Naive thymus-derived CD4-positive, alpha-beta T cell (primary cell): ENCODE measurements at regions not wholly inside any gene's neighbourhood (a gene's known extent, or its start where the extent isn't known, plus 50 kb on each side); places are given as distances from the start of the nearest gene placed in this dataset.

Experiments used
- ATAC-seq: fragments of 150-1000 bp; cut with Tn5 transposase; 2 replicates; pipeline ENCODE4 v1.10.0; 2021; ENCODE audit warnings: mild to moderate bottlenecking, moderate library complexity
- CTCF ChIA-PET: fragments of 350-600 bp; sonication (Branson Sonifier 250); formaldehyde crosslinking; loops from one replicate; lab custom pipeline; 2021; ENCODE audit warnings: antibody characterized with exemption; lab: Charles Lee
- POLR2A ChIA-PET: fragments of 350-600 bp; sonication (Branson Sonifier 250); formaldehyde crosslinking; loops from one replicate; lab custom pipeline; 2021; ENCODE audit warnings: antibody characterized with exemption, inconsistent platforms; lab: Charles Lee
- DNase-seq, 9 donors: peaks; one replicate each; pipeline versions ENCODE4 v3.0.0 to v3.0.0-alpha.2; 2020 to 2022; ENCODE audit warnings: mixed read lengths in 1 of 9
- H3K27ac ChIP-seq: one replicate; pipeline ENCODE4 v1.7.0; 2013; ENCODE audit warnings: mild to moderate bottlenecking, low read depth, low read length, moderate library complexity
- H3K27me3 ChIP-seq, 2 donors: one replicate each; pipeline ENCODE4 v1.7.0; 2013; ENCODE audit warnings: low read length in 2 of 2, mild to moderate bottlenecking in 2 of 2, moderate library complexity in 2 of 2; ENCODE audit not compliant: control insufficient read depth in 2 of 2, insufficient read depth in 2 of 2
- H3K36me3 ChIP-seq, 3 experiments: 1 replicate in 2 of 3; 2 replicates in 1 of 3; pipeline ENCODE4 v1.7.0; 2013; ENCODE audit warnings: low read length in 3 of 3, mild to moderate bottlenecking in 3 of 3, moderate library complexity in 1 of 3; ENCODE audit not compliant: insufficient read depth in 3 of 3, control insufficient read depth in 2 of 3
- H3K4me1 ChIP-seq, 2 donors: one replicate each; pipeline ENCODE4 v1.7.0; 2013; ENCODE audit warnings: low read length in 2 of 2, mild to moderate bottlenecking in 2 of 2, moderate library complexity in 1 of 2; ENCODE audit not compliant: control insufficient read depth in 2 of 2, insufficient read depth in 2 of 2
- H3K4me3 ChIP-seq: 2 replicates; pipeline ENCODE4 v1.7.0; 2013; ENCODE audit warnings: mild to moderate bottlenecking, low read length
- H3K9me3 ChIP-seq, 3 experiments: 1 replicate in 2 of 3; 2 replicates in 1 of 3; pipeline ENCODE4 v1.7.0; 2013; ENCODE audit warnings: low read length in 3 of 3; ENCODE audit not compliant: control insufficient read depth in 2 of 3
- H3K27ac Mint-ChIP-seq, 9 donors: one replicate each; pipeline ENCODE4 v1.8.0; 2020 to 2022; ENCODE audit warnings: mixed read lengths in 9 of 9, mild to moderate bottlenecking in 8 of 9, moderate library complexity in 5 of 9, inconsistent platforms in 2 of 9
- H3K27me3 Mint-ChIP-seq, 5 donors: one replicate each; pipeline ENCODE4 v1.8.0; 2021 to 2022; ENCODE audit warnings: mixed read lengths in 5 of 5, mild to moderate bottlenecking in 1 of 5
- H3K36me3 Mint-ChIP-seq, 5 donors: one replicate each; pipeline ENCODE4 v1.8.0; 2020 to 2022; ENCODE audit warnings: mixed read lengths in 5 of 5, mild to moderate bottlenecking in 3 of 5, inconsistent platforms in 1 of 5
- H3K4me1 Mint-ChIP-seq, 7 donors: one replicate each; pipeline ENCODE4 v1.8.0; 2020 to 2022; ENCODE audit warnings: mixed read lengths in 7 of 7, mild to moderate bottlenecking in 3 of 7, inconsistent platforms in 1 of 7
- H3K4me3 Mint-ChIP-seq, 10 donors: one replicate each; pipeline ENCODE4 v1.8.0; 2020 to 2022; ENCODE audit warnings: mild to moderate bottlenecking in 10 of 10, mixed read lengths in 10 of 10, moderate library complexity in 6 of 10, inconsistent platforms in 2 of 10
- H3K9me3 Mint-ChIP-seq, 11 donors: one replicate each; pipeline ENCODE4 v1.8.0; 2020 to 2022; ENCODE audit warnings: mixed read lengths in 11 of 11, mild to moderate bottlenecking in 4 of 11, inconsistent platforms in 1 of 11, moderate library complexity in 1 of 11
- intact Hi-C, 2 donors: fragments of 100-400 bp; cut with micrococcal nuclease; formaldehyde crosslinking; loops; one replicate each; pipeline ENCODE4 v1.15.1; 2023

DNA sequence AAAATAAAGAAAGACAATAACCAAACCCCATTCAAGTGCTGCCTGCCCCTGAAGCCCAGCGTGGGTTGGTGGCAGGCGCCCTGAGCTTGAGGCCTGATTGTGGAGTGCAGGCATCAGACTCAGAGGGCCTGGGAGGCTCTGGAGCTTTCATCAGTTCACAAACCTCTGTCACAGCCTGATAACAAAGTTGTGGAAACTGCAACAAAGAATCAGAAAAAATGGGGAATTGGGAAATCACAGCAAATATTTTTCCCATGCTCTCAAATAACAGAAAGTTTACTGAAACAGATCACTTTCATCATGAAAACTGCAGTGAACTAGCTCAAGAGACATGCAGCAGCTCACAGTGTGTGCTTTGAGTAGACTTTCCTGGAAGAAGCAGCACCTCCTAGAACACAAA is 793.6 kb downstream of the UQCRFS1 start:
- no peak for DNase-seq

DNA sequence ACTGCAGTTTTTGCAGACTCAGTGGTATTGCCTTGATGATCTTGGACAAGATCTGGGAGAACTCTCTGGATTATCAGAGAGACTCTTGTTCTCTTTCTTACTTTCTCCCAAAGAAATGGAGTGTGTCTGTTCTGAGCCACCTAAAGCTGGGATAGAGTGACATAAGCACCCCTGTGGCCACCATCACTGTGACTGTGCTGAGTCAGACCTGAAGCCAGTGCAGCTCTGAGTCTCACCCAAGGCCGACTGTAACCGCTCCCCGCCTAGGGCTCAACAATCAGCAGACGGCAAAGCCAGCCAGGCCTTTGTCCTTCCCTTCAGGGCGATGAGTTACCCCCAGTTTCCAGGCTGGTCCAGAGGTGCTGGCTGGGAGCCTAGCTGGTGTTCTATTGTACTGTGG is 795.6 kb downstream of the UQCRFS1 start:
- no peak overlapping the region for H3K4me3 Mint-ChIP-seq
- Histone ChIP-seq H3K4me3 (no peak overlapping the region), H3K36me3 (no peaks in the 10 kb centered on the region), H3K4me1 (no peaks in the 10 kb centered on the region), H3K9me3 (no peaks in the 10 kb centered on the region), H3K27ac (no peak overlapping the region), H3K27me3 (no peaks in the 10 kb centered on the region)
- peaks cover 0 to 2% (median 0%) of the 10 kb centered on the region in 5 donors for H3K36me3 Mint-ChIP-seq
- CTCF ChIA-PET: no interaction called here
- peaks cover 0 to 8% (median 2%) of the 10 kb centered on the region in 11 donors for H3K9me3 Mint-ChIP-seq
- POLR2A ChIA-PET: no interaction called here
- ATAC-seq (no peak), DNase-seq (no peak)
- intact Hi-C loops: no loop called here
- peaks cover 0 to 17% (median 0%) of the 10 kb centered on the region in 7 donors for H3K4me1 Mint-ChIP-seq
- peaks cover 0 to 7% (median 0%) of the 10 kb centered on the region in 5 donors for H3K27me3 Mint-ChIP-seq
- no peak overlapping the region for H3K27ac Mint-ChIP-seq

More for the DNA sequence above, 793.6 kb downstream of the UQCRFS1 start:
- intact Hi-C loops: no loop called here
- no peaks in the 10 kb centered on the region for H3K36me3 ChIP-seq
- peaks cover 0 to 7% (median 0%) of the 10 kb centered on the region in 5 donors for H3K27me3 Mint-ChIP-seq
- H3K4me3 ChIP-seq: no peak overlapping the region
- peaks cover 0 to 2% (median 0%) of the 10 kb centered on the region in 5 donors for H3K36me3 Mint-ChIP-seq
- H3K27me3 ChIP-seq: no peaks in the 10 kb centered on the region
- H3K4me1 Mint-ChIP-seq: peaks cover 0 to 17% (median 0%) of the 10 kb centered on the region in 7 donors
- H3K4me1 ChIP-seq: no peaks in the 10 kb centered on the region
- ATAC-seq: no peak
- no peak overlapping the region for H3K27ac ChIP-seq
- ChIA-PET CTCF (interaction anchor here (0.6 kb wide), 1 partner anchor 95 kb away, joined by 3 read pairs; no protein-coding TSS in a partner anchor), POLR2A (no interaction called here)
- no peaks in the 10 kb centered on the region for H3K9me3 ChIP-seq
- H3K9me3 Mint-ChIP-seq: peaks cover 0 to 8% (median 2%) of the 10 kb centered on the region in 11 donors
- no peak overlapping the region for H3K27ac Mint-ChIP-seq
- H3K4me3 Mint-ChIP-seq: no peak overlapping the region

DNA sequence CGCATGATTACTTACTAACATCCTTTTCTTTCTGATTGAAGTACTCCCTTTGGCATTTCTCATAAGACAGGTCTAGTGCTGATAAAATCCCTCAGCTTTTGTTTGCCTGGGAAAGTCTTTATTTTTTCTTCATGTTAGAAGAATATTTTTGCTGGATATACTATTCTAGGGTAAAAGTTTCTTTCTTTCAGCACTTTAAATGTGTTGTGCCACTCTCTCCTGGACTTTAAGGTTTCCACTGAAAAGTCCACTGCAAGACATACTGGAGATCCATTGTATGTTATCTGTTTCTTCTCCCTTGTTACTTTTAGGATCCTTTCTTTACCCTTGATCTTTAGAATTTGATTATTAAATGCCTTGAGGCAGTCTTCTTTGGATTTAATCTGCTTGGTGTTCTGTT is 796.7 kb downstream of the UQCRFS1 start:
- no peak overlapping the region for H3K27ac Mint-ChIP-seq
- Histone ChIP-seq H3K4me3 (no peak overlapping the region), H3K9me3 (no peaks in the 10 kb centered on the region), H3K27me3 (no peaks in the 10 kb centered on the region), H3K36me3 (no peaks in the 10 kb centered on the region), H3K27ac (no peak overlapping the region), H3K4me1 (no peaks in the 10 kb centered on the region)
- ChIA-PET CTCF (no interaction called here), POLR2A (no interaction called here)
- ATAC-seq (no peak), DNase-seq (no peak)
- peaks cover 0 to 9% (median 0%) of the 10 kb centered on the region in 7 donors for H3K4me1 Mint-ChIP-seq
- no peak overlapping the region for H3K4me3 Mint-ChIP-seq
- intact Hi-C loops: no loop called here
- H3K9me3 Mint-ChIP-seq: peaks cover 0 to 8% (median 2%) of the 10 kb centered on the region in 11 donors
- peaks cover 0 to 2% (median 0%) of the 10 kb centered on the region in 5 donors for H3K36me3 Mint-ChIP-seq
- peaks cover 0 to 4% (median 0%) of the 10 kb centered on the region in 5 donors for H3K27me3 Mint-ChIP-seq

DNA sequence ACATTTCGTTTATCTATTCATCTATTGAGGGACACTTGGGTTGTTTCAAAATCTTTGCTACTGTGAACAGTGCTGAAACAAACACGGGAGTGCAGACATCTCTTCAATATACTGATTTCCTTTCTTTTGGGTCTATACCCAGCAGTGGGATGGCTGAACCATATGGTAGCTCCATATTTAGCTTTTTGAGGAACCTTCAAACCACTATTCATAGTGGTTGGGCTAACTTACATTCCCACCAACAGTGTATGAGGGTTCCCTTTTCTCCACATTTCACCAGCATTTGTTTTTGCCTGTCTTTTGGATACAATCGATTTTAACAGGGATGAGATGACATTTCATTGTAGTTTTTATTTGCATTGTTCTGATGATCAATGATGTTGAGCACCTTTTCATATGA is 798.2 kb downstream of the UQCRFS1 start:
- Histone ChIP-seq H3K9me3 (no peaks in the 10 kb centered on the region), H3K4me3 (no peak overlapping the region), H3K36me3 (no peaks in the 10 kb centered on the region), H3K27ac (no peak overlapping the region), H3K27me3 (no peaks in the 10 kb centered on the region), H3K4me1 (no peaks in the 10 kb centered on the region)
- POLR2A ChIA-PET: no interaction called here
- CTCF ChIA-PET: no interaction called here
- H3K27me3 Mint-ChIP-seq: peaks cover 0 to 5% (median 0%) of the 10 kb centered on the region in 5 donors
- intact Hi-C loops: no loop called here
- no peak for DNase-seq
- ATAC-seq: no peak
- peaks cover 0 to 2% (median 0%) of the 10 kb centered on the region in 5 donors for H3K36me3 Mint-ChIP-seq
- no peaks in the 10 kb centered on the region for H3K4me1 Mint-ChIP-seq
- no peak overlapping the region for H3K4me3 Mint-ChIP-seq
- peaks cover 0 to 8% (median 0%) of the 10 kb centered on the region in 11 donors for H3K9me3 Mint-ChIP-seq
- no peak overlapping the region for H3K27ac Mint-ChIP-seq

DNA sequence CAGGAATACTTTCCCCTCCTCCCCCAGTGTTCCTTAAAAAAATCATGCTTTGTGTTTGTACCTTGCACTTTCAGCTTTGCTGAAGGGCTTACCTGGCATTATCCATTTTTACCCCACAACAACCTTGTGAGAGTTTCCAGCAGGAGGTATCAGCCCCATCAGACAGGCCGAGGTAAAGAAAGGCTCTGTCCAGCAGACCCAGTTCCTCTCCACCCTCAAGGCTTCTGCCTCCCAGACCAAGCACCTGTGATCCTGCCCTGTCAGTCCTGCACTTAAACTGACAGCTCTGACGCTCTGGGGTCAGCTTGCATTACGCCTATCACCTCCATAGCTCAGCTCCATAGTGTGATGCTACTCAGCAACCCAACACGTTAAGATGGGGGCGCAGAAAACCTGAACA is 803.1 kb downstream of the UQCRFS1 start:
- Histone ChIP-seq H3K9me3 (no peaks in the 10 kb centered on the region), H3K27ac (no peak overlapping the region), H3K4me1 (no peaks in the 10 kb centered on the region), H3K4me3 (no peak overlapping the region), H3K36me3 (no peaks in the 10 kb centered on the region), H3K27me3 (no peaks in the 10 kb centered on the region)
- CTCF ChIA-PET: no interaction called here
- Mint-ChIP-seq H3K9me3 (peaks cover 0 to 7% (median 0%) of the 10 kb centered on the region in 11 donors), H3K4me3 (no peak overlapping the region), H3K36me3 (no peaks in the 10 kb centered on the region), H3K27ac (peak overlapping the region in 1 of 9 donors; percentile 73), H3K27me3 (peaks cover 0 to 18% (median 0%) of the 10 kb centered on the region in 5 donors), H3K4me1 (peaks cover 0 to 35% (median 0%) of the 10 kb centered on the region in 7 donors)
- intact Hi-C loops: no loop called here
- DNase-seq (no peak), ATAC-seq (no peak)
- POLR2A ChIA-PET: no interaction called here

DNA sequence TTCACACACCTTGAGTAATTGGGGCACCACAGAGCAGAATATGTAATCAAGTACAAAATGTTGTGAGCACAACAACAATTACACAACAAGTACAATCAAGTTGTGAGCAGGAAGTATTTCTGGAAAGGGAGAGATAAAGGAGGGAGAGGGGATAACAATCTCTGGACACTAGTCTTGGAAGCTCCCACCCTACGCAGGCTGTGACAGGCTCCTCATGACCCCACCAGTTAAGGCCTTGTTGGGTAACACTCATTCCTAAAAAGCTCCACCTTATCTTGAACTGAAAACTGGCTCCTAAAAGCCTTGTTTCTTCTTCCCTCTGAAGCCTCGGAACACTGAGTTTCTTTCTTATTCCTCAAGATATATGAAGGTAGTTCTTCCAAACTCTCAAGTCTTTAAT is 806.0 kb downstream of the UQCRFS1 start:
- intact Hi-C loops: no loop called here
- H3K36me3 ChIP-seq: no peaks in the 10 kb centered on the region
- H3K4me3 ChIP-seq: no peak overlapping the region
- H3K27ac ChIP-seq: no peak overlapping the region
- Mint-ChIP-seq H3K27me3 (peaks cover 0 to 27% (median 0%) of the 10 kb centered on the region in 5 donors), H3K9me3 (peaks cover 0 to 5% (median 2%) of the 10 kb centered on the region in 11 donors), H3K4me3 (no peak overlapping the region), H3K36me3 (peaks cover 0 to 6% (median 0%) of the 10 kb centered on the region in 5 donors), H3K27ac (no peak overlapping the region), H3K4me1 (peaks cover 0 to 54% (median 0%) of the 10 kb centered on the region in 7 donors)
- ATAC-seq (no peak), DNase-seq (no peak)
- CTCF ChIA-PET: no interaction called here
- no peaks in the 10 kb centered on the region for H3K27me3 ChIP-seq
- POLR2A ChIA-PET: no interaction called here
- H3K4me1 ChIP-seq: no peaks in the 10 kb centered on the region
- no peaks in the 10 kb centered on the region for H3K9me3 ChIP-seq

DNA sequence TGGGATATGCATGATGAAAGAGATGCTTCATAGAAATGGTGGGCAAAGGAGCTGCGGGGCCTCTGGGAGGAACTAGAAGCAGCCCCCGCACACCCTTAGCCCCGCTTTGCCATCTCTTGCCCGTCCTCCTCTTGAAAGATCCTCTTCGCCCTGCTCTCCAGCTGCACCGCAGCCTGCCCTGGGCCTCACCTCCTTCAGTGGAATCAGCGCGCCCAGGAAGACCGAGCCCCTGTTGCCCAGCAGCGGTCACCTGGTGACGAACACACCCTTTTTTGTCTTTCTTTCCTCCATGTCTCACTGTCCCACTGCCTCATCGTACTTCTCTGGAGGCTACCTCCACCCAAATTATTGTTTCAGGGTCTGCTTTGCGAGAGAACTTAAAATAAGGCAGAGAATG is 807.6 kb downstream of the UQCRFS1 start:
- Histone ChIP-seq H3K4me3 (no peak overlapping the region), H3K36me3 (no peaks in the 10 kb centered on the region), H3K4me1 (no peaks in the 10 kb centered on the region), H3K27me3 (no peaks in the 10 kb centered on the region), H3K27ac (no peak overlapping the region), H3K9me3 (no peaks in the 10 kb centered on the region)
- Mint-ChIP-seq H3K4me1 (peaks cover 0 to 62% (median 0%) of the 10 kb centered on the region in 7 donors), H3K36me3 (peaks cover 0 to 6% (median 0%) of the 10 kb centered on the region in 5 donors), H3K27ac (no peak overlapping the region), H3K4me3 (no peak overlapping the region), H3K9me3 (peaks cover 0 to 5% (median 3%) of the 10 kb centered on the region in 11 donors), H3K27me3 (peaks cover 0 to 25% (median 0%) of the 10 kb centered on the region in 5 donors)
- intact Hi-C loops: no loop called here
- ATAC-seq (no peak), DNase-seq (no peak)
- POLR2A ChIA-PET: no interaction called here
- CTCF ChIA-PET: no interaction called here
